ENCODE measurements at regions not wholly inside any gene's neighbourhood (a gene's known extent, or its start where the extent isn't known, plus 50 kb on each side); places are given as distances from the start of the nearest gene placed in this dataset.
"Not testable (repeated sequence)": the region's sequence is repeated elsewhere in the genome, so short reads cannot be mapped to it uniquely, and the experiment has no call there.

DNA sequence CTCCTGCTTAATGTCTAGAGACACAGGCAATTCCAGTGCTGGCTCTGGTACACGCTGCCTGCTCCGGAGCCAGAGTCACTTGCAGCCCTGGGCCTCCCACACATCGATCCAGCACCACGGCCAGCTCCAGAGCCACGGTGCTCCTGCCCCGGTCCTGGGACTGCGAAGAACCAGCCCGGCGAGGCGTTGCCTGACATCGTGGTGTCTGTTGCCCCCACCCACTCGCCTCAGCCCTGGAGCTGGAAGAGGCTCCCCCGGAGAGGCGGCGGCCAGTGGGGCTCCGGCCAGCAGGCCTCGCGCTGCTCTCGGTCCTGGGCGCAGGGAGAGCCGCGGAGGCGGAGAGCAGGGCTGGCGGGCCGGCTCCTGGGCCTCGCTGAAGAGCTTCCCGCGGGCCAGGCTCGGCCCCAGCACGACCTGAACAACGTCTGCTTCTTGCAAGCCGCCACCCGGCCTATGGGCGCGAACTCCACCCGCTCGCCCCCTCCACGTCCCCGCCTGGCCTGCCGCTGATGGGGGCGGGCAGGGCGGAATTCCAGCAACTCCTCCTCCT lies 364.8 kb downstream of the CEP170 start:
- ATAC-seq (peak; percentile 56), DNase-seq (peak in 2 of 3 donors; percentile 19 to 54)
- H3K9me3 ChIP-seq = no peaks in the 10 kb centered on the region
- intact Hi-C loops (cut with DNase I, micrococcal nuclease) = no loop called here
- TF ChIP-seq, protein P1, sequence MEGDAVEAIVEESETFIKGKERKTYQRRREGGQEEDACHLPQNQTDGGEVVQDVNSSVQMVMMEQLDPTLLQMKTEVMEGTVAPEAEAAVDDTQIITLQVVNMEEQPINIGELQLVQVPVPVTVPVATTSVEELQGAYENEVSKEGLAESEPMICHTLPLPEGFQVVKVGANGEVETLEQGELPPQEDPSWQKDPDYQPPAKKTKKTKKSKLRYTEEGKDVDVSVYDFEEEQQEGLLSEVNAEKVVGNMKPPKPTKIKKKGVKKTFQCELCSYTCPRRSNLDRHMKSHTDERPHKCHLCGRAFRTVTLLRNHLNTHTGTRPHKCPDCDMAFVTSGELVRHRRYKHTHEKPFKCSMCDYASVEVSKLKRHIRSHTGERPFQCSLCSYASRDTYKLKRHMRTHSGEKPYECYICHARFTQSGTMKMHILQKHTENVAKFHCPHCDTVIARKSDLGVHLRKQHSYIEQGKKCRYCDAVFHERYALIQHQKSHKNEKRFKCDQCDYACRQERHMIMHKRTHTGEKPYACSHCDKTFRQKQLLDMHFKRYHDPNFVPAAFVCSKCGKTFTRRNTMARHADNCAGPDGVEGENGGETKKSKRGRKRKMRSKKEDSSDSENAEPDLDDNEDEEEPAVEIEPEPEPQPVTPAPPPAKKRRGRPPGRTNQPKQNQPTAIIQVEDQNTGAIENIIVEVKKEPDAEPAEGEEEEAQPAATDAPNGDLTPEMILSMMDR (IDR thresholded peaks at IDR 0.05) = no peak
- no peak overlapping the region for H3K4me3 ChIP-seq
- peaks cover 2% of the 10 kb centered on the region for H3K4me1 ChIP-seq (ENCODE audit: low read depth)
- no peaks in the 10 kb centered on the region for H3K36me3 ChIP-seq (ENCODE audit: low read depth)

DNA sequence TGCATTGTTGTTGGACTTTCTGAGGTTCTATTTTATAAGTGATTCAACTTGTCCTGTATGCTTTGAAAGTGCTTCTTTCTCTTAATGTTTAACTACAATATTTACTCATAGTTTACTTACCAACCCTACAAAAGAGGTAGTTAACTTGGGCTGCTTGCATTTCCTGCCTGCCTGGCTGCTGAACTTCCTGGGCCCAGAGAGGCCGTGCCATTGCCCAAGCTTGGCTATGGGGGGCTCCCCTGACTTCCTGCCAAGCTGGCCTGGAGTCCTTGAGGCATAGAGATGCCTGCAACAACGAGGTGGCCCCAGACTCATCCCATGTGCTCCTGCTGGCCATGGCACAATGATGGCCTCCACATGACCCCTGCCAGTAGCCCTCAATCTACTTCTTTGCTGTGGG lies 361.6 kb upstream of the PLD5 start:
- TF ChIP-seq, protein P1 (IDR thresholded peaks at IDR 0.05) = no peak
- no peaks in the 10 kb centered on the region for H3K36me3 ChIP-seq (ENCODE audit: low read depth)
- intact Hi-C loops (cut with DNase I, micrococcal nuclease) = no loop called here
- DNase-seq (peak in 2 of 3 donors; percentile 9 to 47), ATAC-seq (peak; percentile 94)
- peaks cover 2% of the 10 kb centered on the region for H3K4me1 ChIP-seq (ENCODE audit: low read depth)
- no peaks in the 10 kb centered on the region for H3K9me3 ChIP-seq
- H3K4me3 ChIP-seq = no peak overlapping the region

DNA sequence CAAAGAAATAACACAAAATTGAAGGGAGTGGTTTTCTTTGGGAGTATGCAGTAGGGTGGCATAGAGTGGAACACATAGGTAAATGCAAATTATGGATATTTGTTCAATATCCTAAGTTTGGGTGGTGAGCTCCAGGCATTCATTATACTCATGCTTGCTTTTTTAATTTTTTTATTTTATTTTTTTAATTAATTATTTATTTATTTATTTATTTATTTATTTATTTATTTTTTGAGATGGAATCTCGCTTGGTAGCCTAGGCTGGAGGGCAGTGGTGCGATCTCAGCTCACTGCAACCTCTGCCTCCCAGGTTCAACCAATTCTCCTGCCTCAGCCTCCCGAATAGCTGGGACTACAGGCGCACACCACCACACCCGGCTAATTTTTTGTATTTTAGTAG lies 355.5 kb upstream of the PLD5 start:
- ATAC-seq; intact Hi-C loops (cut with DNase I, micrococcal nuclease); DNase-seq; H3K4me3 ChIP-seq; H3K36me3 ChIP-seq (ENCODE audit: low read depth); H3K9me3 ChIP-seq; H3K4me1 ChIP-seq (ENCODE audit: low read depth): not testable (repeated sequence)

DNA sequence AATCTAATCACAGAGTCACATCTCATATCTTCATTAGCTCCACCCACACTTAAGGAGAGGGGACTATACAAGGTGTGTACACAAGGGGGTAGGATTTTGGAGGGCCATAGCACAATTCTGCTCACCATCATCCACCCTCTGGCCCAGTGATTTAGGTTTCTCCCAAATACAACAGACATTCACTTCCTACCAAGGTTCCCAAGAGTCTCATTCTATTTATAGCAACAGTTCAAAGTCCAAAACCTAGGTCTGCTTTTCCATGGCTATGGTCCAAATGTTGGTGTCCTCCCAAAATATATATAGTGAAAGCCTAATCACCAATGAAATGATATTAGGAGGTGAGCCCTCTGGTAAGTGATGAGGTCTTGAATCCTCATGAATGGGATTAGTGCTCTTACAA lies 353.2 kb upstream of the PLD5 start:
- Histone ChIP-seq H3K4me1 (ENCODE audit: low read depth) (no peaks in the 10 kb centered on the region), H3K9me3 (no peaks in the 10 kb centered on the region), H3K36me3 (ENCODE audit: low read depth) (no peaks in the 10 kb centered on the region), H3K4me3 (no peak overlapping the region)
- ATAC-seq (no peak), DNase-seq (no peak)
- TF ChIP-seq, protein P1 (IDR thresholded peaks at IDR 0.05) = no peak
- intact Hi-C loops (cut with DNase I, micrococcal nuclease) = no loop called here

GRCh38 chr1:242877229-242877628 lies 352.7 kb upstream of the PLD5 start:
- DNase-seq (no peak), ATAC-seq (no peak)
- H3K9me3 ChIP-seq = no peaks in the 10 kb centered on the region
- intact Hi-C loops (cut with DNase I, micrococcal nuclease) = no loop called here
- H3K4me3 ChIP-seq = no peak overlapping the region
- TF ChIP-seq, protein P1 (IDR thresholded peaks at IDR 0.05) = no peak
- no peaks in the 10 kb centered on the region for H3K4me1 ChIP-seq (ENCODE audit: low read depth)
- H3K36me3 ChIP-seq (ENCODE audit: low read depth) = no peaks in the 10 kb centered on the region

DNA sequence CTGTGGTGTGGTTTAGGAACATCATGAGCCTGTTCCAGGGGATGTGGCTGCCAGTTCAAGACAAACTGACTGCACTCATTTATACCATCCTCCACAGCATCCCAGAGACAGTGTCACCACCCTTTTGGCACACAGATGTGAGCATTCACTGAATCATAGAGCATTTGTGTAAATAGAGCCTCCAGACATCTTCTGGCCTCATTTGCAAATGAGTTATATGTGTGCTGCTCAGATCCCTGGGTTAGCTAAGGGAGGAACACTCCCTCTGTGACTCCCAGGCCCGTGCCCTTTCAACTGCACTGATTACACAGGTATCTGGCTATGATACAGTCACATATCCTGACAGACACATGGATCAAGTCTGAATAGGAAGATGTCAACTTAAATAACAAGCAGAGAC lies 351.5 kb upstream of the PLD5 start:
- ATAC-seq = no peak

More for the DNA sequence above, 351.5 kb upstream of the PLD5 start:
- TF ChIP-seq, protein P1 (IDR thresholded peaks at IDR 0.05) = no peak
- no peak for DNase-seq
- Histone ChIP-seq H3K36me3 (ENCODE audit: low read depth) (no peaks in the 10 kb centered on the region), H3K4me1 (ENCODE audit: low read depth) (no peaks in the 10 kb centered on the region), H3K4me3 (no peak overlapping the region), H3K9me3 (no peaks in the 10 kb centered on the region)
- intact Hi-C loops (cut with DNase I, micrococcal nuclease) = no loop called here
